ENCODE measurements at regions not wholly inside any gene's neighbourhood (a gene's known extent, or its start where the extent isn't known, plus 50 kb on each side); places are given as distances from the start of the nearest gene placed in this dataset.

DNA sequence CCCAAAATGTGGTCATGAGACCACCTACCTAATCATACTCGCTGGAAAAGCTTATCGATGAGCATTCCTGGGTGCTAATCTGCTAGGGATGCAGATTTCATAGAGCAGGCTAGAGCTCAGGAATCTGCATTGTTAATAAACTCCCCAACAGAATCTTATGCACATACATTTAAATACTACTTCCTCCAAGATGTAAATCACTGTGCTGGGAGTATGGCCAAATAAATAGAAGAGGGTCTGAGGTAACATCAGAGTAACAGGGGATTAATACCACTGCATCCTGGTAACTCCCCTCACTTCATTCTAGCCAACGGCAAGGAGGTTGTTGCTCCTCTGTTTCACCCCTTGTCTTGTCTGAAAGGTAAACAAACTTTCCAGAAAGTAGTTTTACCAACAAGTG is 118.3 kb upstream of the SEMA6D start:
- Mint-ChIP-seq H3K9me3 (peaks cover 0 to 18% (median 6%) of the 10 kb centered on the region in 6 donors), H3K27ac (no peak overlapping the region), H3K4me3 (no peak overlapping the region), H3K4me1 (no peaks in the 10 kb centered on the region), H3K27me3 (ENCODE audit: low read depth in 3 of 3) (peaks cover 0 to 1% (median 0%) of the 10 kb centered on the region in 3 donors), H3K36me3 (no peaks in the 10 kb centered on the region)
- no peak for DNase-seq

DNA sequence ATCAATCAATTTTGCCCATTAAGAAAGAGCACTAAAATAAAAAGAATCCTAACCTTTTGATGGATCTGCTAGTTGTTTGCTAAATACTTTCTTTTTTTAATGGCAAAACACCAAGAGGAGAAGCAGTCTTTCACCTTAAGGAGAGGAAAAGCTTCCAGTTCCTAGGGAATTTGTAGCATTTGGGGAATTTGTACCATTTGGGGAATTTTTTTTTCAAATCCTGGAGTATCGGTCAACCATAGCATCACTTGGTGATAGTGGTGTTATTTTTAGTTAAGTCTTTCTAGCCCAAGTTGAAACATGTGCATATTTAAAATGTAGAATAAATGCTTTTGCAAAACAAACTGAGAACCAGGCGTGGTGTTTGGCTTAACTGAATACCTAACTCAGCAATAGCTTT is 117.5 kb upstream of the SEMA6D start:
- Mint-ChIP-seq H3K9me3 (peaks cover 0 to 15% (median 6%) of the 10 kb centered on the region in 6 donors), H3K36me3 (no peaks in the 10 kb centered on the region), H3K27me3 (ENCODE audit: low read depth in 3 of 3) (peaks cover 0 to under 1% (median 0%) of the 10 kb centered on the region in 3 donors), H3K4me3 (no peak overlapping the region), H3K4me1 (no peaks in the 10 kb centered on the region), H3K27ac (no peak overlapping the region)
- no peak for DNase-seq

DNA sequence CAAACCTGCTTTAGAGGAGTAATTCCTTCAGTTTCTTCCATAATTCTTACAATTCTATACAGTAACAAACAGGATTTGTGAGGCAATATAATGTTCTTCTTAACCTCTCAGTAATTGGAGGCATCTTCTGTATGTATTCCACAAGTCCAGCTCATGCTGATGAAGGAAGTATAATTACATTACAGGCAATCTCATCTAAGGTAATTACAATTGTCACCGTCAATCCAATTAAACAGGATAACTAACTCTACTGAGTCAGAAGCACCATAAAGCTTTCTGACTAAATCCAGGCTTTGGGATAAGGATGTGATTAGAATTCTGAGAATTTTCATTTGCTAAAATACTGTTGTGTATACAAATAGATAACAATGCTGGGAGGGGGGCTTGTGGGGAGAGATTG is 115.2 kb upstream of the SEMA6D start:
- Mint-ChIP-seq H3K4me3 (no peak overlapping the region), H3K4me1 (no peaks in the 10 kb centered on the region), H3K36me3 (no peaks in the 10 kb centered on the region), H3K27ac (no peak overlapping the region), H3K9me3 (peaks cover 0 to 12% (median 2%) of the 10 kb centered on the region in 6 donors), H3K27me3 (ENCODE audit: low read depth in 3 of 3) (no peaks in the 10 kb centered on the region)
- no peak for DNase-seq

DNA sequence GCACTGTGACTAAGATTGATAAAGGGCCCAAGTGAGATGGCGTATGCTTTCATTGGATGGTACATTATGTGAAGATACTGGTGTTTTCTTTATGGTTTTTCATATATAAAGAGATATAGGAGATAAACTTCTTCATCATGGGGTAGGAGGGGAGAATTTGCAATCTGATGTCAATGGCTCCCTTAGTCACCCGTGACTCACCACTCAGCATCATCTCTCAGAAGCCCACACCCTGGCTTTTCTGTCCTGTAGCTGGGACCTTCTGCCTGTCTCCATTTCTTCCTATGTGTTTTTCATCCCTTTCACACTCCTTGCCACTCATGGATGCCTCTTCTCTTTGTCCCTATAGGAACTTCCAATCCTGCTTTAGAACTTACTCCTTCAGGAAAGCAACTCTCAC is 114.3 kb upstream of the SEMA6D start:
- no peaks in the 10 kb centered on the region for H3K4me1 Mint-ChIP-seq
- no peak overlapping the region for H3K27ac Mint-ChIP-seq
- DNase-seq: no peak
- peaks cover 0 to 12% (median 1%) of the 10 kb centered on the region in 6 donors for H3K9me3 Mint-ChIP-seq
- no peaks in the 10 kb centered on the region for H3K27me3 Mint-ChIP-seq (ENCODE audit: low read depth in 3 of 3)
- H3K4me3 Mint-ChIP-seq: no peak overlapping the region
- no peaks in the 10 kb centered on the region for H3K36me3 Mint-ChIP-seq

DNA sequence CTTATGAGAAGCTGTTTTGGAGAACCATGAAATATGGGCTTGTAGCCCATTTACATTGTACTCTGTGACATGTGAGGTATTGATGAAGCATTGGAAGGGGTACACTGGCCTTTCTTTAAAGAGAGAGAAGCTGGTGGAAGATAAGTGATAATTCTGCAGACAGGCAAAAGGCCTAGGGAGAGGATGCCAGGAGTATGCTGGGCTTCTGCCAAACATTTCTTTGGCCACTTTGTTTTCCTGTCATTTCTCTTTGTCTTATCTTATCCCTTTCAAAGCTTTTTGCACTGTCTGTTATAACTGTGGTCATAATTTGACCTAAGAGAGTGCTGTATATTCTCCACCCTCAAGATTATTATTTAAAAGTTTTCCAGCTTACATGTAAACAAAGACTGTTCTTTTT is 109.6 kb upstream of the SEMA6D start:
- Mint-ChIP-seq H3K36me3 (no peaks in the 10 kb centered on the region), H3K9me3 (peaks cover 0 to 9% (median 1%) of the 10 kb centered on the region in 6 donors), H3K27me3 (ENCODE audit: low read depth in 3 of 3) (no peaks in the 10 kb centered on the region), H3K4me1 (no peaks in the 10 kb centered on the region), H3K27ac (no peak overlapping the region), H3K4me3 (no peak overlapping the region)
- no peak for DNase-seq

DNA sequence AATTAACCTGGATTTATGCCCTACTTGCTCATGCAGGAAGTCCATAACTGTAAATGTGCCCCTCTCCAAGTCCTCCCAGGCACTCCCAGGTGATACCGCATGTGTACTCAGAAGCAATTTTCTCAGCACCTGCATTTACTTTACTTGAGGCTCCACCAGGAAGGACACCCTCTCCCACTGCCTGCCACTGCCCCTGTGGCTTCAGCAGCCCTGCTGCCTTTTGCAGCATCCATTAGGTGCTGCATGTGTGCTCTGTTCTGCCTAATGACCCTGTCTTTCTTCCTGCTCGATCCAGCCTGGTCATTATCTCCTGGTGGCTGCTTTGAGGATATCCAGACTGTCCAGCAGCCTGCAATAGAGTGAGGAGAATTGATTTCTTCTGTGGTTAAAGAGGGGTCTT is 107.6 kb upstream of the SEMA6D start:
- Mint-ChIP-seq H3K27me3 (ENCODE audit: low read depth in 3 of 3) (no peaks in the 10 kb centered on the region), H3K4me1 (no peaks in the 10 kb centered on the region), H3K36me3 (no peaks in the 10 kb centered on the region), H3K9me3 (peaks cover 0 to 5% (median 0%) of the 10 kb centered on the region in 6 donors), H3K27ac (no peak overlapping the region), H3K4me3 (no peak overlapping the region)
- no peak for DNase-seq

- no peak overlapping the region for H3K27ac Mint-ChIP-seq
- no peaks in the 10 kb centered on the region for H3K4me1 Mint-ChIP-seq
- H3K27me3 Mint-ChIP-seq (ENCODE audit: low read depth in 3 of 3): no peaks in the 10 kb centered on the region
- H3K9me3 Mint-ChIP-seq: peaks cover 0 to 6% (median 0%) of the 10 kb centered on the region in 6 donors
- no peak for DNase-seq
- no peak overlapping the region for H3K4me3 Mint-ChIP-seq
- no peaks in the 10 kb centered on the region for H3K36me3 Mint-ChIP-seq
Measured at GRCh38 chr15:47610736-47611135, 106.6 kb upstream of the SEMA6D start.

GRCh38 chr15:47614360-47615011 is 102.8 kb upstream of the SEMA6D start:
- DNase-seq: no peak
- H3K27me3 Mint-ChIP-seq (ENCODE audit: low read depth in 3 of 3): peaks cover 0 to 2% (median 0%) of the 10 kb centered on the region in 3 donors
- no peak overlapping the region for H3K27ac Mint-ChIP-seq
- no peaks in the 10 kb centered on the region for H3K4me1 Mint-ChIP-seq
- no peak overlapping the region for H3K4me3 Mint-ChIP-seq
- H3K9me3 Mint-ChIP-seq: peaks cover 0 to 6% (median 0%) of the 10 kb centered on the region in 6 donors
- no peaks in the 10 kb centered on the region for H3K36me3 Mint-ChIP-seq

DNA sequence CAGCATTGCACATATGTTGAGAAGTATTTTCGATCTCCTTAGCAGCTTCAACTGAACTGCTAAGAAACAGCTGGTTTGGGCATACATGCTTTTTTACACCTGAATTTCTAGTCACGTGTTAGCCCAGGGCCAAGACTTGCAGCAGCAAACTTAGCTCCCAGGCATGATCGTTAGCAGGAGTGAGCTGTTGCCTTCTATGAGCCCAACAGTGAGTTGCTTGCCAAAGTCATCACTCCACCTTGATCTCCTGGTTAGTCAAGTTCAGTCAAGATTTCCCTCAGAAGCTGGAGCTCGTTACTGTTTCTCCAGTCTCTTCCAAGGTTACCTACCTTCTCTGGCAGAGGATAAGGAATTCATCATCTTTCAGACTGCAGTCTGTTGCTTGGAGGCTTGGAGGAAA is 100.4 kb upstream of the SEMA6D start:
- Mint-ChIP-seq H3K27ac (no peak overlapping the region), H3K9me3 (peaks cover 0 to 10% (median 0%) of the 10 kb centered on the region in 6 donors)

GRCh38 chr15:47618241-47618640 is 99.1 kb upstream of the SEMA6D start:
- no peaks in the 10 kb centered on the region for H3K36me3 Mint-ChIP-seq

More for the DNA sequence above, 100.4 kb upstream of the SEMA6D start:
- H3K36me3 Mint-ChIP-seq: no peaks in the 10 kb centered on the region
- no peak overlapping the region for H3K4me3 Mint-ChIP-seq
- DNase-seq: no peak
- no peaks in the 10 kb centered on the region for H3K4me1 Mint-ChIP-seq
- H3K27me3 Mint-ChIP-seq (ENCODE audit: low read depth in 3 of 3): peaks cover 0 to 2% (median 0%) of the 10 kb centered on the region in 3 donors

DNA sequence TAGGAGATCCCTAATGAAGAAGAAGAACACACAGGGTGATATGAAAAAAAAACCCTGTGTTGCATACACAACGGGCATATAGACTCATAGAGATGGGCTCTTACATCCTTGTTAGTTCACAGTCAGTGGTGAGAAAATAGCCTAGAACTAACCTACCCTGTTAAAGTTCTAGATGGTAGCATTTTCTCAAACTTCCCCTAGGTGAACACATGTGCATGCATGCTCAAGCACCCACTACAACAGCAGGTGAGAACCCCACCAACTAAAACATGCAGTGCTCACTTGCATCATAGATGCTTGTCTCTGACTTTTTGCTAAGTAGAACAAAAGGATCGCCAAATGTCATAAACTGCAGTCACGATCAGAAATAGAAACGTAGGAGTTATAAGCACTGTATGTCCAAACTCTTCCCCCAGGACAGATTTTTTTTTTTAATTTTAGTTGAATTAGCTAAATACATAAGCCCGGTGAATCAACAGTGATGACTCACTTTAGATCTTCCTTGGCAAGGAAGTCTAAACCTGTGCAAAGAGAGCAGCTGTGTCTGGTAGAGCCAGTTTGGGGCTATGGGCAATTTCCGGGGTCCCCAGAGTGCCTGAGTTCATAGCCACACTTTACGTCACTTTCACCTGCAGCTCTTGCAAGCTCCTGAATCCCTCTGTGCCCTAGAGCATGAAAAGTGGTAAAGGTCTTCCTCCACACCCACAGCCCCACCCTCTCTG is 96.2 kb upstream of the SEMA6D start:
- Mint-ChIP-seq H3K36me3 (no peaks in the 10 kb centered on the region), H3K9me3 (peaks cover 0 to 6% (median 0%) of the 10 kb centered on the region in 6 donors), H3K4me1 (no peaks in the 10 kb centered on the region), H3K27ac (no peak overlapping the region), H3K27me3 (ENCODE audit: low read depth in 3 of 3) (peaks cover 0 to 2% (median 0%) of the 10 kb centered on the region in 3 donors), H3K4me3 (no peak overlapping the region)
- no peak for DNase-seq

More at GRCh38 chr15:47618241-47618640, 99.1 kb upstream of the SEMA6D start:
- no peak for DNase-seq
- Mint-ChIP-seq H3K27ac (no peak overlapping the region), H3K27me3 (ENCODE audit: low read depth in 3 of 3) (peaks cover 0 to 2% (median 0%) of the 10 kb centered on the region in 3 donors), H3K4me3 (no peak overlapping the region), H3K9me3 (peaks cover 0 to 10% (median 0%) of the 10 kb centered on the region in 6 donors), H3K4me1 (no peaks in the 10 kb centered on the region)

GRCh38 chr15:47622055-47622454 is 95.2 kb upstream of the SEMA6D start:
- Mint-ChIP-seq H3K36me3 (no peaks in the 10 kb centered on the region), H3K4me3 (no peak overlapping the region), H3K27ac (no peak overlapping the region), H3K27me3 (ENCODE audit: low read depth in 3 of 3) (peaks cover 0 to 2% (median 0%) of the 10 kb centered on the region in 3 donors), H3K9me3 (peaks cover 0 to 10% (median 0%) of the 10 kb centered on the region in 6 donors), H3K4me1 (no peaks in the 10 kb centered on the region)
- DNase-seq: no peak

GRCh38 chr15:47624503-47624902 is 92.8 kb upstream of the SEMA6D start:
- no peaks in the 10 kb centered on the region for H3K27me3 Mint-ChIP-seq (ENCODE audit: low read depth in 3 of 3)
- H3K4me1 Mint-ChIP-seq: no peaks in the 10 kb centered on the region
- H3K9me3 Mint-ChIP-seq: peaks cover 0 to 7% (median 0%) of the 10 kb centered on the region in 6 donors
- no peak overlapping the region for H3K27ac Mint-ChIP-seq
- no peak overlapping the region for H3K4me3 Mint-ChIP-seq
- DNase-seq: no peak
- H3K36me3 Mint-ChIP-seq: no peaks in the 10 kb centered on the region

GRCh38 chr15:47639042-47639441 is 78.3 kb upstream of the SEMA6D start:
- H3K9me3 Mint-ChIP-seq: peaks cover 0 to 4% (median 2%) of the 10 kb centered on the region in 6 donors
- DNase-seq: no peak
- H3K27ac Mint-ChIP-seq: no peak overlapping the region
- no peaks in the 10 kb centered on the region for H3K4me1 Mint-ChIP-seq
- peaks cover 0 to 6% (median 0%) of the 10 kb centered on the region in 3 donors for H3K27me3 Mint-ChIP-seq (ENCODE audit: low read depth in 3 of 3)
- no peaks in the 10 kb centered on the region for H3K36me3 Mint-ChIP-seq
- no peak overlapping the region for H3K4me3 Mint-ChIP-seq
